ENCODE measurements at regions not wholly inside any gene's neighbourhood (a gene's known extent, or its start where the extent isn't known, plus 50 kb on each side); places are given as distances from the start of the nearest gene placed in this dataset.

- intact Hi-C loops (cut with DNase I, micrococcal nuclease): no loop called here
- no peaks in the 10 kb centered on the region for H3K36me3 ChIP-seq (ENCODE audit: low read depth)
Observed at GRCh38 chr10:9219860-9220259, 1165.4 kb downstream of the GATA3 start.

GRCh38 chr10:9222917-9223316 lies 1168.4 kb downstream of the GATA3 start:
- ATAC-seq (no peak), DNase-seq (no peak)
- TF ChIP-seq CTCF (IDR thresholded peaks at IDR 0.05): no peak
- Histone ChIP-seq H3K36me3 (ENCODE audit: low read depth) (no peaks in the 10 kb centered on the region), H3K4me3 (no peak overlapping the region), H3K4me1 (ENCODE audit: low read depth) (no peaks in the 10 kb centered on the region), H3K9me3 (no peaks in the 10 kb centered on the region)
- intact Hi-C loops (cut with DNase I, micrococcal nuclease): no loop called here

More at GRCh38 chr10:9219860-9220259, 1165.4 kb downstream of the GATA3 start:
- ATAC-seq: no peak
- no peaks in the 10 kb centered on the region for H3K9me3 ChIP-seq
- no peak overlapping the region for H3K4me3 ChIP-seq
- H3K4me1 ChIP-seq (ENCODE audit: low read depth): no peaks in the 10 kb centered on the region
- no peak for DNase-seq
- no peak for TF ChIP-seq CTCF (IDR thresholded peaks at IDR 0.05)

GRCh38 chr10:9227679-9228365 lies 1173.3 kb downstream of the GATA3 start:
- H3K4me3 ChIP-seq: no peak overlapping the region
- no peaks in the 10 kb centered on the region for H3K4me1 ChIP-seq (ENCODE audit: low read depth)
- H3K9me3 ChIP-seq: no peaks in the 10 kb centered on the region
- DNase-seq (no peak), ATAC-seq (no peak)
- H3K36me3 ChIP-seq (ENCODE audit: low read depth): no peaks in the 10 kb centered on the region
- intact Hi-C loops (cut with DNase I, micrococcal nuclease): no loop called here
- TF ChIP-seq CTCF (IDR thresholded peaks at IDR 0.05): no peak

GRCh38 chr10:9228771-9229170 lies 1174.3 kb downstream of the GATA3 start:
- DNase-seq: no peak
- H3K4me1 ChIP-seq (ENCODE audit: low read depth): no peaks in the 10 kb centered on the region
- H3K36me3 ChIP-seq (ENCODE audit: low read depth): no peaks in the 10 kb centered on the region
- intact Hi-C loops (cut with DNase I, micrococcal nuclease): no loop called here
- H3K4me3 ChIP-seq: no peak overlapping the region
- no peaks in the 10 kb centered on the region for H3K9me3 ChIP-seq
- ATAC-seq: no peak
- TF ChIP-seq CTCF (IDR thresholded peaks at IDR 0.05): no peak

- DNase-seq (no peak), ATAC-seq (no peak)
- H3K4me3 ChIP-seq: no peak overlapping the region
- H3K9me3 ChIP-seq: no peaks in the 10 kb centered on the region
- no peak for TF ChIP-seq CTCF (IDR thresholded peaks at IDR 0.05)
- intact Hi-C loops (cut with DNase I, micrococcal nuclease): no loop called here
- H3K36me3 ChIP-seq (ENCODE audit: low read depth): no peaks in the 10 kb centered on the region
- no peaks in the 10 kb centered on the region for H3K4me1 ChIP-seq (ENCODE audit: low read depth)
Observed at GRCh38 chr10:9229702-9230244, 1175.3 kb downstream of the GATA3 start.

All from mucosa of descending colon (tissue), 3 donors.